Trophoblast cell (in vitro differentiated cells and primary cell): ENCODE measurements at regions not wholly inside any gene's neighbourhood (a gene's known extent, or its start where the extent isn't known, plus 50 kb on each side); places are given as distances from the start of the nearest gene placed in this dataset.

Experiments
- DNase-seq, 2 donors: peaks; one replicate each; pipeline ENCODE4 v3.0.0-alpha.2; 2016
- H2AFZ ChIP-seq: 2 replicates; pipeline ENCODE4 v1.6.1; 2013; ENCODE audit warnings: low read length, moderate library complexity, mild to moderate bottlenecking; ENCODE audit not compliant: insufficient read depth, poor library complexity
- H2AK5ac ChIP-seq: 2 replicates; pipeline ENCODE4 v1.6.1; 2013; ENCODE audit warnings: mild to moderate bottlenecking, low read length
- H2BK120ac ChIP-seq: 2 replicates; pipeline ENCODE4 v1.6.1; 2013; ENCODE audit warnings: low read length, mild to moderate bottlenecking, moderate library complexity; ENCODE audit not compliant: insufficient read depth, poor library complexity
- H2BK12ac ChIP-seq: 2 replicates; pipeline ENCODE4 v1.6.1; 2013; ENCODE audit warnings: mild to moderate bottlenecking, low read length, moderate library complexity
- H2BK5ac ChIP-seq: 2 replicates; pipeline ENCODE4 v1.6.1; 2013; ENCODE audit warnings: low read length, low read depth, moderate library complexity, mild to moderate bottlenecking; ENCODE audit not compliant: poor library complexity
- H3K14ac ChIP-seq: 2 replicates; pipeline ENCODE4 v1.6.1; 2013; ENCODE audit warnings: mild to moderate bottlenecking, low read length
- H3K18ac ChIP-seq: 2 replicates; pipeline ENCODE4 v1.6.1; 2013; ENCODE audit warnings: mild to moderate bottlenecking, low read length
- H3K23ac ChIP-seq: 2 replicates; pipeline ENCODE4 v1.6.1; 2013; ENCODE audit warnings: low read length
- H3K27ac ChIP-seq: 2 replicates; pipeline ENCODE4 v1.5.1; 2013; ENCODE audit warnings: low read depth, mild to moderate bottlenecking, inconsistent platforms, low read length, moderate library complexity
- H3K27me3 ChIP-seq: 2 replicates; pipeline ENCODE4 v1.6.1; 2013; ENCODE audit warnings: inconsistent platforms, mild to moderate bottlenecking, low read length, moderate library complexity; ENCODE audit not compliant: insufficient read depth
- H3K36me3 ChIP-seq, 2 experiments: 1 replicate in 1 of 2; 2 replicates in 1 of 2; pipeline ENCODE4 v1.6.1; 2013; ENCODE audit warnings: low read length in 2 of 2, mild to moderate bottlenecking in 2 of 2, moderate library complexity in 1 of 2; ENCODE audit not compliant: insufficient read depth in 2 of 2, control insufficient read depth in 1 of 2
- H3K4ac ChIP-seq: 2 replicates; pipeline ENCODE4 v1.6.1; 2013; ENCODE audit warnings: low read depth, mild to moderate bottlenecking, low read length, moderate library complexity
- H3K4me1 ChIP-seq, 2 experiments: 1 replicate in 1 of 2; 2 replicates in 1 of 2; pipeline ENCODE4 v1.6.1; 2013; ENCODE audit warnings: low read length in 2 of 2, mild to moderate bottlenecking in 2 of 2, moderate library complexity in 1 of 2; ENCODE audit not compliant: insufficient read depth in 2 of 2, control insufficient read depth in 1 of 2
- H3K4me2 ChIP-seq: 2 replicates; pipeline ENCODE4 v1.6.1; 2013; ENCODE audit warnings: inconsistent platforms, mild to moderate bottlenecking, low read length, moderate library complexity
- H3K4me3 ChIP-seq: 2 replicates; pipeline ENCODE4 v1.5.1; 2013; ENCODE audit warnings: mild to moderate bottlenecking, low read depth, low read length, inconsistent platforms
- H3K79me1 ChIP-seq: one replicate; pipeline ENCODE4 v1.6.1; 2013; ENCODE audit warnings: low read length
- H3K79me2 ChIP-seq: 2 replicates; pipeline ENCODE4 v1.6.1; 2013; ENCODE audit warnings: low read length, mild to moderate bottlenecking; ENCODE audit not compliant: control insufficient read depth, insufficient read depth, poor library complexity
- H3K9ac ChIP-seq: 2 replicates; pipeline ENCODE4 v1.6.1; 2013; ENCODE audit warnings: mild to moderate bottlenecking, low read length
- H3K9me3 ChIP-seq: 2 replicates; pipeline ENCODE4 v1.6.1; 2013; ENCODE audit warnings: low read depth, mild to moderate bottlenecking, control low read depth, inconsistent platforms, low read length; ENCODE audit not compliant: insufficient read depth
- H4K12ac ChIP-seq: 2 replicates; pipeline ENCODE4 v1.6.1; 2013; ENCODE audit warnings: low read depth, mild to moderate bottlenecking, low read length, moderate library complexity
- H4K8ac ChIP-seq: 2 replicates; pipeline ENCODE4 v1.6.1; 2013; ENCODE audit warnings: low read depth, mild to moderate bottlenecking, low read length, moderate library complexity
- H4K91ac ChIP-seq: one replicate; pipeline ENCODE4 v1.6.1; 2013; ENCODE audit warnings: low read depth, mild to moderate bottlenecking, low read length, moderate library complexity
- WGBS: extraction: QIAGEN DNeasy Blood & Tissue Kit; methylation state at CpG from one replicate; pipeline ENCODE4 v1.1.7; 2013; ENCODE audit warnings: missing lambda C conversion rate; ENCODE audit not compliant: insufficient read length, insufficient coverage; ENCODE audit errors: extremely low coverage; 5-methylcytosine and 5-hydroxymethylcytosine counted together

GRCh38 chr16:17885659-17886207, 415.0 kb upstream of the XYLT1 start:
- Histone ChIP-seq H2AFZ (no peak overlapping the region), H3K4me3 (no peak overlapping the region), H3K36me3 (no peaks in the 10 kb centered on the region), H4K12ac (no peak overlapping the region), H3K9ac (no peak overlapping the region), H2BK5ac (no peak overlapping the region), H4K91ac (no peak overlapping the region), H3K27ac (no peak overlapping the region), H3K23ac (no peak overlapping the region), H3K4me2 (no peak overlapping the region), H3K4ac (no peak overlapping the region), H3K27me3 (no peaks in the 10 kb centered on the region), H3K14ac (no peak overlapping the region), H3K4me1 (no peaks in the 10 kb centered on the region), H2AK5ac (no peak overlapping the region), H2BK120ac (no peak overlapping the region), H3K79me1 (no peaks in the 10 kb centered on the region), H2BK12ac (no peak overlapping the region), H4K8ac (no peak overlapping the region), H3K18ac (no peak overlapping the region), H3K79me2 (no peaks in the 10 kb centered on the region), H3K9me3 (no peaks in the 10 kb centered on the region)
- no peak for DNase-seq
- no CpG with 5 or more reads among the region's 7 CpGs for WGBS

DNA sequence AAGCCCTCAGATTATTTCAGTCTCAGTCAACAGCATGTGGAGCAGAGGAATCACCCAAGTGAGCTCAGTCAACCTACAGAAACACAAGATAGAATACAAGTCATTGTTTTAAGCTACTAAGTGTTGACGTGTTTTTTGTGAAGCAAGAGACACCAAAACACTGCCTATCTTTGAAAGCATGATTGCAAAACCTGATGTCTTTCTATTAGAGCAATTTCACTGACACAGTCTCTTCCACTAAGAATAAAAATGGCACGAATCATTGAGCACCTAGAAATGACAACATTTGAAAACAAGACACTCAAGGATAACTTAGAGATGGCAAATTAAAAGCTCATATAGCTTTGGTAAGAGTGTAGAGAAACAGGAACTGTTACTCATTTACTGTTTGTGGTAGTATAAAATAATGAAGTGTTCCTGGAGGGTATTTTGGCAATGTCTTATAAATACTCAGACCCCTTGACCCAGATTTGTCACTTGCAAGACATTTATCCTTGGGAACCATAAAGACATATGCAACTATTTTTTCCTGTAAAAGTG, 407.1 kb upstream of the XYLT1 start:
- Histone ChIP-seq H3K9me3 (no peaks in the 10 kb centered on the region), H3K4me3 (no peak overlapping the region), H2BK12ac (no peak overlapping the region), H3K79me2 (no peaks in the 10 kb centered on the region), H2BK5ac (no peak overlapping the region), H2AK5ac (no peak overlapping the region), H3K79me1 (no peaks in the 10 kb centered on the region), H4K91ac (no peak overlapping the region), H3K23ac (no peak overlapping the region), H3K36me3 (no peaks in the 10 kb centered on the region), H4K12ac (no peak overlapping the region), H3K18ac (no peak overlapping the region), H3K27me3 (no peaks in the 10 kb centered on the region), H2BK120ac (no peak overlapping the region), H3K9ac (no peak overlapping the region), H2AFZ (no peak overlapping the region), H3K4me1 (no peaks in the 10 kb centered on the region), H3K4ac (no peak overlapping the region), H3K14ac (no peak overlapping the region), H3K4me2 (no peak overlapping the region), H4K8ac (no peak overlapping the region), H3K27ac (no peak overlapping the region)
- no peak for DNase-seq
- no CpG with 5 or more reads among the region's 2 CpGs for WGBS

GRCh38 chr16:17866996-17867395, 396.2 kb upstream of the XYLT1 start:
- no CpG with 5 or more reads among the region's 5 CpGs for WGBS
- H3K4me1 ChIP-seq: no peaks in the 10 kb centered on the region
- no peak overlapping the region for H3K14ac ChIP-seq
- no peak overlapping the region for H3K4me2 ChIP-seq
- no peak overlapping the region for H2AFZ ChIP-seq
- H3K18ac ChIP-seq: no peak overlapping the region
- no peak overlapping the region for H2AK5ac ChIP-seq
- H3K4me3 ChIP-seq: no peak overlapping the region
- no peak overlapping the region for H2BK120ac ChIP-seq
- H3K23ac ChIP-seq: no peak overlapping the region
- H3K27me3 ChIP-seq: no peaks in the 10 kb centered on the region
- H3K36me3 ChIP-seq: no peaks in the 10 kb centered on the region
- H3K4ac ChIP-seq: no peak overlapping the region
- no peak overlapping the region for H3K27ac ChIP-seq
- H4K91ac ChIP-seq: no peak overlapping the region
- no peak overlapping the region for H3K9ac ChIP-seq
- H3K9me3 ChIP-seq: no peaks in the 10 kb centered on the region
- DNase-seq: no peak
- no peak overlapping the region for H4K8ac ChIP-seq
- no peak overlapping the region for H2BK12ac ChIP-seq
- no peak overlapping the region for H4K12ac ChIP-seq
- no peak overlapping the region for H2BK5ac ChIP-seq
- no peaks in the 10 kb centered on the region for H3K79me2 ChIP-seq
- H3K79me1 ChIP-seq: no peaks in the 10 kb centered on the region

DNA sequence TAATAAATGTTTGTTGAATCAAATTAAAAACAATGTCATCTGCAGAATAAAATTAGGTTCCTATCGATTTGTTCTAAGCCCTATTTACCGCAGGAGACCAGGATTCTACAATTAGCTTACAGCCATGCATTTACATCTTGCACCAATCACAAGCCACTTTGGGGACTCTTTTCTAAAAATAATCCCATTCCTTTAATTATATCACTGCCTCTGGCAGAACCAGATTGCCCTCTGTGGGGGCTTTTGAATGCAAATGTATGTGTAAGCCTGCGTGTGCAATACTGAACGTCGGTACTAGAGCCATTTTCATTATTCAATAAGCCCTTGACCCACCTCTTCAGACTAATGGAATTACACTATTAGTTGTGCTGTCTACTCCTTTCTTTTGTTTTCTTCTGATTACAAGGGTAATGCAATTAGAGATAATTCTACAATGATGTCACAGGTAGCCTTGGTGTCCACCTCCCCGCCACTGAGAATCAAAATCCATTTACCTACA, 391.3 kb upstream of the XYLT1 start:
- Histone ChIP-seq H2AK5ac (no peak overlapping the region), H3K27ac (no peak overlapping the region), H3K4me2 (no peak overlapping the region), H3K79me1 (no peaks in the 10 kb centered on the region), H2BK5ac (no peak overlapping the region), H3K4ac (no peak overlapping the region), H3K14ac (no peak overlapping the region), H3K9me3 (no peaks in the 10 kb centered on the region), H4K12ac (no peak overlapping the region), H3K4me3 (no peak overlapping the region), H3K36me3 (no peaks in the 10 kb centered on the region), H2BK12ac (no peak overlapping the region), H3K23ac (no peak overlapping the region), H4K91ac (no peak overlapping the region), H2AFZ (no peak overlapping the region), H3K27me3 (no peaks in the 10 kb centered on the region), H4K8ac (no peak overlapping the region), H2BK120ac (no peak overlapping the region), H3K79me2 (no peaks in the 10 kb centered on the region), H3K9ac (no peak overlapping the region), H3K18ac (no peak overlapping the region), H3K4me1 (no peaks in the 10 kb centered on the region)
- WGBS: no CpG with 5 or more reads among the region's 6 CpGs
- DNase-seq: no peak
